ENCODE measurements at regions not wholly inside any gene's neighbourhood (a gene's known extent, or its start where the extent isn't known, plus 50 kb on each side); places are given as distances from the start of the nearest gene placed in this dataset.

DNA sequence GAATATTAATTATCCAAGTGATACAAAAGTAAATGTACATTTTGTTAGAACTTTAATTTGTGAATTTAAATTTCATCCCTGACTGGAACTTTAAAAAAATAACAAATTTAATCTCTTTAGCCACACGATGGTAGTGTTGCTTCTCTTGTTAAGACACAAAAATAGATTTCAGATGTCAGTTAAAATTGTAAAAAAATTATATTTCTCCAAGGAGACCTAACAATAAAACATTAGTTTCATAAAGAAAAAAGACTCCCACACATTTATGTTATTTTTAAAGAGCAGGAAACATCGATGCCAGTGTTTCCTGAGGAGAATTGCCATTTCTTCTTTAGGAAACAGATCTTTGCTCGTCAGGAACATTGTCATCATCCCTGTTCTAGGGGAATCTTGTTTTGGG is 74.0 kb upstream of the DEPDC1 start:
- Histone ChIP-seq H3K27me3 (replicated peaks; ENCODE audit: control insufficient read depth, insufficient read depth, low read length) (no peaks in the 10 kb centered on the region), H3K4me1 (no peaks in the 10 kb centered on the region), H3K4me3 (ENCODE audit: low read depth, low read length) (no peak overlapping the region), H3K9me3 (no peaks in the 10 kb centered on the region), H3K36me3 (ENCODE audit: control insufficient read depth, insufficient read depth, low read length) (no peaks in the 10 kb centered on the region)
- Mint-ChIP-seq H3K4me1 (ENCODE audit: low read depth, unreplicated experiment) (no peaks in the 10 kb centered on the region), H3K36me3 (ENCODE audit: insufficient read depth, unreplicated experiment) (no peaks in the 10 kb centered on the region), H3K9me3 (ENCODE audit: unreplicated experiment) (no peaks in the 10 kb centered on the region), H3K27ac (ENCODE audit: unreplicated experiment) (no peak overlapping the region), H3K4me3 (ENCODE audit: unreplicated experiment) (no peak overlapping the region), H3K27me3 (ENCODE audit: insufficient read depth, unreplicated experiment) (no peaks in the 10 kb centered on the region)
- no peak for DNase-seq
- BruUV-seq (replicated peaks), result no TSS peak
- ChIA-PET POLR2A (no interaction called here), CTCF (no interaction called here)
- intact Hi-C loops (cut with micrococcal nuclease; ENCODE audit: unreplicated experiment), result no loop called here
- TF ChIP-seq, protein P1, sequence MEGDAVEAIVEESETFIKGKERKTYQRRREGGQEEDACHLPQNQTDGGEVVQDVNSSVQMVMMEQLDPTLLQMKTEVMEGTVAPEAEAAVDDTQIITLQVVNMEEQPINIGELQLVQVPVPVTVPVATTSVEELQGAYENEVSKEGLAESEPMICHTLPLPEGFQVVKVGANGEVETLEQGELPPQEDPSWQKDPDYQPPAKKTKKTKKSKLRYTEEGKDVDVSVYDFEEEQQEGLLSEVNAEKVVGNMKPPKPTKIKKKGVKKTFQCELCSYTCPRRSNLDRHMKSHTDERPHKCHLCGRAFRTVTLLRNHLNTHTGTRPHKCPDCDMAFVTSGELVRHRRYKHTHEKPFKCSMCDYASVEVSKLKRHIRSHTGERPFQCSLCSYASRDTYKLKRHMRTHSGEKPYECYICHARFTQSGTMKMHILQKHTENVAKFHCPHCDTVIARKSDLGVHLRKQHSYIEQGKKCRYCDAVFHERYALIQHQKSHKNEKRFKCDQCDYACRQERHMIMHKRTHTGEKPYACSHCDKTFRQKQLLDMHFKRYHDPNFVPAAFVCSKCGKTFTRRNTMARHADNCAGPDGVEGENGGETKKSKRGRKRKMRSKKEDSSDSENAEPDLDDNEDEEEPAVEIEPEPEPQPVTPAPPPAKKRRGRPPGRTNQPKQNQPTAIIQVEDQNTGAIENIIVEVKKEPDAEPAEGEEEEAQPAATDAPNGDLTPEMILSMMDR (IDR thresholded peaks at IDR 0.05; ENCODE audit: insufficient read depth in 1 of 2, low read depth in 1 of 2, low read length in 1 of 2, severe bottlenecking in 1 of 2, unreplicated experiment in 1 of 2), result no peak

- Histone ChIP-seq H3K27me3 (replicated peaks; ENCODE audit: control insufficient read depth, insufficient read depth, low read length) (no peaks in the 10 kb centered on the region), H3K4me1 (no peaks in the 10 kb centered on the region), H3K4me3 (ENCODE audit: low read depth, low read length) (no peak overlapping the region), H3K36me3 (ENCODE audit: control insufficient read depth, insufficient read depth, low read length) (no peaks in the 10 kb centered on the region), H3K9me3 (no peaks in the 10 kb centered on the region)
- H3K27me3 Mint-ChIP-seq (ENCODE audit: insufficient read depth, unreplicated experiment), result no peaks in the 10 kb centered on the region
- H3K4me3 Mint-ChIP-seq (ENCODE audit: unreplicated experiment), result no peak overlapping the region
- CTCF ChIA-PET, result no interaction called here
- BruUV-seq (replicated peaks), result no TSS peak
- no peak overlapping the region for H3K27ac Mint-ChIP-seq (ENCODE audit: unreplicated experiment)
- no peaks in the 10 kb centered on the region for H3K9me3 Mint-ChIP-seq (ENCODE audit: unreplicated experiment)
- intact Hi-C loops (cut with micrococcal nuclease; ENCODE audit: unreplicated experiment), result no loop called here
- DNase-seq, result no peak
- POLR2A ChIA-PET, result no interaction called here
- H3K4me1 Mint-ChIP-seq (ENCODE audit: low read depth, unreplicated experiment), result no peaks in the 10 kb centered on the region
- H3K36me3 Mint-ChIP-seq (ENCODE audit: insufficient read depth, unreplicated experiment), result no peaks in the 10 kb centered on the region
- TF ChIP-seq, protein P1 (IDR thresholded peaks at IDR 0.05; ENCODE audit: insufficient read depth in 1 of 2, low read depth in 1 of 2, low read length in 1 of 2, severe bottlenecking in 1 of 2, unreplicated experiment in 1 of 2), result no peak
These were observed 74.8 kb upstream of the DEPDC1 start for GRCh38 chr1:68571454-68572235.

DNA sequence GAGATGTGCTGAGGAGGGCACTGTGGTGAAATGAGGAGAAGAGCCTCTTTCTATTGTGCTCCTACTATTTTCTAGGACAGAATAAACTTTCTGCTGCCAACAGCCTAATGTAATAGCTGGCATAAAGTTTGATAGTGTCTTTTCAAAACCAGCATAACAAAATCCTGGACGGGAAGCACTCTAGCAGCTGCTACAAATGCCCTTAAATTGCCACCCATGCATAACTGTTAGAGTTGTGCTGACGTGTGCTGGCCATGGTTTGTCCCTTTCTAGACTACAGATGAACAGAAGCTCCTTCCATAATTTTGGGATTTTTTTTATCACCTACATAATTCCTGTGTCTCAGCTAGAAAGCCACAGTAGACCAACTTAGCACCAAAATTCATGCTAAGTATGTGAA is 88.5 kb upstream of the DEPDC1 start:
- Mint-ChIP-seq H3K4me1 (ENCODE audit: low read depth, unreplicated experiment) (no peaks in the 10 kb centered on the region), H3K27me3 (ENCODE audit: insufficient read depth, unreplicated experiment) (peaks cover under 1% of the 10 kb centered on the region), H3K36me3 (ENCODE audit: insufficient read depth, unreplicated experiment) (no peaks in the 10 kb centered on the region), H3K27ac (ENCODE audit: unreplicated experiment) (no peak overlapping the region), H3K9me3 (ENCODE audit: unreplicated experiment) (no peaks in the 10 kb centered on the region), H3K4me3 (ENCODE audit: unreplicated experiment) (no peak overlapping the region)
- TF ChIP-seq, protein P1 (IDR thresholded peaks at IDR 0.05; ENCODE audit: insufficient read depth in 1 of 2, low read depth in 1 of 2, low read length in 1 of 2, severe bottlenecking in 1 of 2, unreplicated experiment in 1 of 2), result no peak
- Histone ChIP-seq H3K27me3 (replicated peaks; ENCODE audit: control insufficient read depth, insufficient read depth, low read length) (no peaks in the 10 kb centered on the region), H3K4me1 (no peaks in the 10 kb centered on the region), H3K9me3 (no peaks in the 10 kb centered on the region), H3K4me3 (ENCODE audit: low read depth, low read length) (no peak overlapping the region), H3K36me3 (ENCODE audit: control insufficient read depth, insufficient read depth, low read length) (no peaks in the 10 kb centered on the region)
- DNase-seq, result no peak
- BruUV-seq (replicated peaks), result no TSS peak
- CTCF ChIA-PET, result no interaction called here
- intact Hi-C loops (cut with micrococcal nuclease; ENCODE audit: unreplicated experiment), result no loop called here
- POLR2A ChIA-PET, result no interaction called here
